ENCODE measurements at regions not wholly inside any gene's neighbourhood (a gene's known extent, or its start where the extent isn't known, plus 50 kb on each side); places are given as distances from the start of the nearest gene placed in this dataset.

GRCh38 chr21:27502801-27503200 is 535.9 kb upstream of the ADAMTS5 start:
- TF ChIP-seq CTCF (IDR thresholded peaks at IDR 0.05; ENCODE audit: insufficient read depth, low read depth, low read length) (no peak), EZH2 (IDR thresholded peaks at IDR 0.05; ENCODE audit: insufficient read depth, low read length) (no peak)
